NCI-H2107 (cell line): ENCODE measurements at regions not wholly inside any gene's neighbourhood (a gene's known extent, or its start where the extent isn't known, plus 50 kb on each side); places are given as distances from the start of the nearest gene placed in this dataset.

ENCODE experiments used
- DNase-seq: peaks from one replicate; lab custom pipeline; 2025; lab: John Stamatoyannopoulos, UW

DNA sequence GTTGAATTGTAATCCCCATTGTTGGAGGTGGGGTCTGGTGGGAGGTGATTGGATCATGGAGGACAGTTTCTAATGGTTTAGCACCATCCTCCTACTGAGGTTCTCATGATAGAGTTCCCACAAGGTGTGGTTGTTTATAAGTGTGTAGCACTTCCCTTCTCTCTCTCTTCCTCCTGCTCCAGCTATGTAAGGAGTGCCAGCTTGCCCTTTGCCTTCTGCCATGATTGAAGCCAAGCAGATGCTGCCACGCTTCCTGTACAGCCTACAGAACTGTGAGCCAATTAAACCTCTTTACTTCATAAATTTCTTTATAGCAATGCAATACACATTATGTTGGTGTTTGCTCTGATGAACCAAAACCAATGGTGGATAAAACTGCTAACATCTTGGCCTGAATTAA, 238.2 kb downstream of the EFNB2 start:
- DNase-seq = no peak

- no peak for DNase-seq
Observed at GRCh38 chr13:106296723-106297122, 238.7 kb downstream of the EFNB2 start.

GRCh38 chr13:106295971-106296370, 239.5 kb downstream of the EFNB2 start:
- DNase-seq = no peak

DNA sequence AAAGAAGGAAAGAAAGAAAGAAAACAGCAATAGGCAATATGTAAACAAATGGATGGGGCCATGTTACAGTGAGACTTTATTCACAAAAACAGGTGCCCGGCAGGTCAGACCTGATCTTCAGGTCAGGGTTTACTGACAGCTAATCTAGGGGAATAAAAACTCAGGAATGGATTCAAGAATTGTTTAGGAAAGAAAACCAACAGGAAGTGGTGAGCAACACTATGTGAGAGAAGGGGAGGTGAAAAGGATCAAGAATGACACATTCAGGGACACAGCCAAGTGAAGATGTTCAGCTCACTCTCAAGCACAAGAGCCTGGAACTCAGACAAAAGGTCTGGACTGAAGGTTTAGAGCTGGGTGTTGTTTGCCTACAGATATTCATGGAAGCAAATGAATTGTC, 244.5 kb downstream of the EFNB2 start:
- no peak for DNase-seq

GRCh38 chr13:106287351-106287750, 248.1 kb downstream of the EFNB2 start:
- no peak for DNase-seq

DNA sequence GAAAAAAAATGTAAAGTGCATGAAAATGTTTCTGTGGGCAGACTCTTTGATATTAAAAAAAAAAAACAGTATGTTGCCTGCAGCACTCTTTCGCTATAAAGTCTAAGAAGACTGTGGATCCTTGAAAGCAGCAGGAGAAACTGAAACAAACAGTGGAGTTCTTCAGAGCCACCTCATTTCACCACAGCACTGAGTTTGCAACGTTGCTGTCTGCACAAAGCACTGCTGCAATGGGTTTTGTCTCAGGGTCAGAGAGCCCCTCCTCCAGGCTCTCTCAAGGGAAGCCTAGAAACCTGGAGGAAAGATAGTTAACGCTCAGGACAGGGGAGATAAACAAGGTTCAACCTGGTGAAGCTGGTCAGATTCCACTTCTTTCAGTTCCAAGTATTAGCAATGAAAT, 248.7 kb downstream of the EFNB2 start:
- DNase-seq = no peak

- no peak for DNase-seq
Observed at GRCh38 chr13:106284358-106284757, 251.1 kb downstream of the EFNB2 start.

DNA sequence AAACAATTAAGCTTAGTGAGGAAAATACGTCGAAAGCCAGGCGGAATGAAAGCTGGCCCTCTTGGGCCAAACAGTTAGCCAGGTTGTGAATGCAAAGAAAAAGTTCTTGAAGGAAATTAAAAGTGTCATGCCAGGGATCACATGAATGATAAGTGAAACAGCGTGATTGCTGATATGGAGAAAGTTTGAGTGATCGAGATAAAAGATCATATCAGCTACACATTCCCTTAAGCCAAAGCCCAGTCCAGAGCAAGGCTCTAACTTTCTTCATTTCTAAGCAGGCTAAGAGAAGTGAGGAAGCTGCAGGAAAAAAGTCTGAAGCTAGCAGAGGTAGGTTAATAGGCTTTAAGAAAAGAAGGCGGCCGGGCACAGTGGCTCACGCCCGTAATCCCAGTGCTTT, 254.0 kb downstream of the EFNB2 start:
- DNase-seq = no peak

GRCh38 chr13:106277484-106278154, 257.8 kb downstream of the EFNB2 start:
- DNase-seq = no peak

- DNase-seq = no peak
Observed at GRCh38 chr13:106276876-106277275, 258.6 kb downstream of the EFNB2 start.

DNA sequence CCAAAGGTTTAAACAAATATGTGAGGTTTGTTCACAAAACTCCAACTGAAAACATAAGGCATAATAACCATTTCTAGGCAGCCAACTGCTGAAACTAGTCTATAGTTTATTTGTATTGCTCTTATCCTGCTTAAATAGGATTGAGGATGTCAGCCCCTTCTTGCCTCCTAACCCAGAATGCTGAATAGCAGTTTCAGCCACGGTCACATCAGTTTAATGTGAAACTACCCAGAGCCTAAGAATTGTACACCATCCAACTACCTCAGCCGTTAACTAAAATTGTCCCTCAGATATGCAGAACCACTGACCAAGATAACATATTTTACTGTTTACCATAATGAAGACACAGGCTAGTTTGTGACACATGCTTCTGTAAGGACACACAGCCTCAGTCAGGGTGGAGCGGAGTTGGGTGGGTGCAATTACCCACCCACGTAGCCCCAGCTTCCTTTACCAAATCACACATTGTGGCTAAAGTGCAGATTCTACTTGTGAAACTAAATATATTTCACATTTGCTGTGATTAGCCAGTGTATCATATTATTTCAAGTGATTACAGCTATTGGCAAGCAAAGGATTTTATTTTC, 259.9 kb downstream of the EFNB2 start:
- DNase-seq = no peak

- DNase-seq = no peak
Observed at GRCh38 chr13:106274551-106275203, 260.8 kb downstream of the EFNB2 start.

DNA sequence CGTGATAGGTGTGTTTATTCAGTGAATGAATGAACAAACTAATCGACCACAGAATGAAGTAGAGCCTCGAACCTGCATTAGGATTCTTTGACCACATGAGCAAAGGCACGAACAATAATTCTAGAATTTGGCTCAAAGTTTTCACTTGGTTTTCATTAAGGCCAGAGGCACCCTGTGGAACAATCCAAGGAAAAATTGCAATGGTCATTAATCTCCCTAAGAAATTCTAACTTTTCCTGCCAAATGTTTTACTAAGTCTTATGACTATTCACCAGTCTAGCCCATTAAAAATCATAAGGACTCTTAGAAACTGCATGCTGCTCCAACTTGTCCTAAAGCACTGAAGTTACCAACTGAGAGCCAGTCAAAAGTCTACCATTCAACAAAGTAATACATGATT, 271.7 kb downstream of the EFNB2 start:
- DNase-seq = no peak

DNA sequence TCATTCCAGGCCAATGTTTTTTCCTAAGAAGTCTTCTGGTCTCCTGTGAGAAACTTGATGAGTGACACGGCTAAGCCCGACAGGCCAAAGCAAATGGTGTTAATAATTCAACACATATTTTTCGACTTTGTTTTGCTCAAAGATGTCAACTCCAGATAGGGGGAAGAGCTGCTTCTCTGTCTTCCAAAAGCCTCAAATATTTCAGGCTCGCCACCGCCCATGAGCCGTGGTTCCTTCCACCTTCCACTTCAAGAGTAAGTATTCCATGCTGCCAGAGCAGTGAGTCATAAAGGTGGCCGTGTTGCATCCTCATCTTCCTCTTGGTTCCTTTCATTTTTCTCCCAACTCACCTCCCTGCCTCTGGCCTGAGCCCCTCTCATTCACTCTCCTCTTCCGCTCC, 272.6 kb downstream of the EFNB2 start:
- no peak for DNase-seq

DNA sequence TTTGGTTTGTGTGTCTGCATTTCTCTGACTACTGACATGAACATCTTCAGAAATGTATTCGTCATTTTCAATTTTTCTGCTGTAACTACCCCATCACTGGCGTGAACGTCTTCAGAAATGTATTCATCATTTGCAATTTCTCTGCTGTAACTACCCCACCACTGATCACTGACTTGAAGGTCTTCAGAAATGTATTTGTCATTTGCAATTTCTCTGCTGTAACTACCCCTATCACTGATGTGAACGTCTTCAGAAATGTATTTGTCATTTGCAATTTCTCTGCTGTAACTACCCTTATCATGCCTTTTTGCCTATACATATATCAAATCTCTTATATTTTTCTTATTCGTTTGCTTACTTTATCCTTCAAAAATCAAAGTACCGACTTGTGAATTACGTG, 274.0 kb downstream of the EFNB2 start:
- DNase-seq = no peak

DNA sequence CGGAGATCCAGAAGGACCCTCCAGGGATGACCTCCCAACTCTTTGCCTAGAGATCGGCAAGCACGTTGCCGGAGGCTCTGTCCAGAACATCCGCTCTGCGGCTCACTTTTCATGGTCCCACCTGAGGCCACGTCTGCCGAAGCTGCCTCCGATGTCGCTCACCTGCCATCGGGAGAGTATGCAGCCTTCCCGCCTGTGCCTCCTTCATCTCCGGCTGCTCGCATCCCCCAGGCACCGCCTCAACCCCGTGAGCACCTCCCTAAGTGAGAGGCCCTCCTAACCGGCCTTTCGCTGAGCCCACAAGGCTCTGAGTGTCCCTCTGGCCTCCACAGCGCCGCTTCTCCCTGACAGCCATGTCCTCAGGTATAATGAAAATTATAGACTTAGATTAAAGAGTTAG, 275.1 kb downstream of the EFNB2 start:
- DNase-seq = no peak

- DNase-seq = no peak
Observed at GRCh38 chr13:106259928-106260327, 275.5 kb downstream of the EFNB2 start.

DNA sequence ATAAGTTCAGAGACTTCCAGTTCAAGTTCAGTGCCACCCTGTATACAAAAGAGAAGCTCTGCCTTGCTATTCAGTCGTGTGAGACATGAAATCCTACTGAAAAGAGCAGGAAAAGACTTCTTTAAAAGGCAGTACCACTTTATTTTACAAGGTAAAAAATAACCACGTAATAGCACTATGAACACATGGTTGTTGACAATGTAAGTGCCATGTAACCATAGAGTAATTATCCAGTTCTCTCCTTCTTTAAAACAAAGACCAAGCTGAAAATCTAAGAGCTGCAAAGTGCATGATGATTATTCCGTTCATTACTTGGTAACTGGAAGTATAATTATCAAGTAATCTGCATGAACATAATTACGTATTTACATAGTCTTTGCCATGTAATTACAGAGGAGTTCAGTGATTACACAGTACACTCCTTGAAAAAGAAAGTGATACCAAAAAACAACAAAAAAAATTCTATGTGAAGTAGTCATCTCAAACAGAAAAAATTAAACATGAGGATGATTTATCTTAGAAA, 288.7 kb downstream of the EFNB2 start:
- DNase-seq = no peak

DNA sequence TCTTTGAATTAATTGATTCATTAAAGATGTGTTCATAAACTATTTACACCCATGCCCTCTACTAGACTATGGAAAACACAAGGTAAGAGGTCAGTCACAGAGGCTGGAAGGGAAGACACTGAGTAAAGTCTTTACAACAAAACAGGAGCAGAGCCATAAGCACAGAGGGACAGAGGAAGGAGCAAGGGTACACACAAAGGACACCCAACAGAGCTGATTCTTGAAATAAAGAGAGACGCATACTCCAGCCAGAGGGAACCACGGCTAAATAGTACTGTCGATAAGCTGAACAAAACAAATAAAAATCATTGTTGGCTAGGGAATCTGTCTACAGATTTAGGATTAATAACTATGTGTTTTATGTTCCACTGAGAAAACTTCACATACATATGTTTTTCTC, 289.2 kb downstream of the EFNB2 start:
- DNase-seq = no peak

- DNase-seq = no peak
Observed at GRCh38 chr13:106243011-106243565, 292.4 kb downstream of the EFNB2 start.

DNA sequence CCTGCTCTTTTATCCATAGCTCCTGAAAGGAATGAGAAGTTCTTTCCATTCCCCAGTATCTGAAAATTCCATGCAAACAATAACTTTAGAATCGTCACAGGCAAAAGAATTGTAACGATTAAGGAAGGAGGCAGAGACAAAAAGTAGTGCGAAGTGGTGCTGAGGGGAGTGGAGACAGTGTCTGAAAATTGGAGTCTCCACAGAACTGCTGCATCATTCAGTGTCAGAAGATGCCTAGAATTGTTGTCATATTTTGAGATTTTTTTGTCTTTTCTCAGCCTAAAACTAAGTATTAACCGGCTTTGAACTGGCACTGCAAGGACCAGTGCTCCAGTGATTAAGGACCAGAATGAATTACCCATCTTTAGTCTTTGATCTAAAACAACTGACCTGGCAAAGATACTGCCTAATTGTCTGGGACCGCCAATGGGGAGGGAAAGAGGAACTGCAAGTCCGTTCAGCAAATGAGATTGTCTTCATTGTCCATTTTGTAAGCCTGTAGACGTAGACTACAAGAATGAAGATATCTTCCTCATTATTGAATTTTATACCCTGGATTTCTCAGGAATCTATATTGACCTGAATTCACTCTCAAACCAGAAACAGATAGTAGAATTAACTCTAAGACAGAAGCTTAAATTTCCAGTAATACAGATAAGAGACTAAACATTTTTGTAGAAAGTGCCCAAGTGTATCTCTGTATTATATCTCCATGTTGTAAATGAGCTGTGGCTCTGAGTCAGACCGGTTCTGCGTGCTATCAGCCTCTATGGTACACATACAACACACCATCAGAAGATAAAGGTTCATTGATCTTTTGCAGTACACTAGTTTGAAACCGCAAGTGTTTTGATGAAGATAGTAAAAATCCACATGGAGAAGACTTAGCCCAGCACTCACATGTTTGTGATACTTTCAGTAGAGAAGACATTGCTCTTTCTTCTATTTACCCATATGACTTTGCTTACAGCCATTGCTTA, 293.2 kb downstream of the EFNB2 start:
- no peak for DNase-seq

DNA sequence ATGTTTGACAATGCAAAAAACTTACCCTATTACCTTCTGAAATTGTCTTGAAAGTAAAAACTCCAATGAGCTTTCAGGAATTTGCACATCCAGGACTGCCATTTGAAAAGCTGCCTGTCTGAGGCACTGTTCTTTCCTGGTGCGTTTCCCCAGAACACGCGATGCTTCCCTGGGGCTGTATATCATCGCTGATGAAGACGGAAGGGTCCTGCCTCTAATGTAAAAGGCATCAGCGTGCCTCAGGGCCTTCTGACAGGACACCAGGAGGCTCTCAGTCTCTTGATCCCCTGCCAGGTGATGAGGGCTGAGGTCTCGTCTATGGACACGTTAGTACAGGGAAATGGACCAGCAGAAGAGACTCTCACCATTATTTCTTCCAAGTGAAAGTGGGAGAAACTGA, 296.8 kb downstream of the EFNB2 start:
- DNase-seq = no peak
